Colonic mucosa (tissue), 4 donors: ENCODE measurements at regions not wholly inside any gene's neighbourhood (a gene's known extent, or its start where the extent isn't known, plus 50 kb on each side); places are given as distances from the start of the nearest gene placed in this dataset.

Experiments
- DNase-seq: peaks from one replicate; pipeline ENCODE4 v3.0.0-alpha.2; 2020
- H3K27ac ChIP-seq: fragments of 200-600 bp; one replicate; pipeline ENCODE4 v1.8.0; 2021
- H3K27me3 ChIP-seq: fragments of 200-600 bp; one replicate; pipeline ENCODE4 v1.8.0; 2021
- H3K36me3 ChIP-seq: fragments of 200-600 bp; one replicate; pipeline ENCODE4 v1.8.0; 2021
- H3K4me1 ChIP-seq: fragments of 200-600 bp; one replicate; pipeline ENCODE4 v1.8.0; 2021; ENCODE audit warnings: mild to moderate bottlenecking
- H3K4me3 ChIP-seq: fragments of 200-600 bp; one replicate; pipeline ENCODE4 v1.8.0; 2021
- H3K9ac ChIP-seq, 2 donors: one replicate each; pipeline ENCODE4 v1.7.0; 2013; ENCODE audit warnings: control low read depth in 2 of 2, low read depth in 2 of 2, low read length in 2 of 2
- H3K9me3 ChIP-seq: fragments of 200-600 bp; one replicate; pipeline ENCODE4 v1.8.0; 2021
- intact Hi-C: fragments of 100-400 bp; cut with DNase I; formaldehyde crosslinking; loops from one replicate; pipeline ENCODE4 v1.14.1; 2022
- TF ChIP-seq, protein P1 (sequence below): fragments of 200-600 bp; IDR thresholded peaks from one replicate; pipeline ENCODE4 v1.8.0; 2022; ENCODE audit warnings: antibody characterized with exemption, mild to moderate bottlenecking
- donor health status: healthy.
- donor health status: DM: no; HTN: no; CAD: no.
- donor health status: DM: no; HTN: no; CAD: no.

DNA sequence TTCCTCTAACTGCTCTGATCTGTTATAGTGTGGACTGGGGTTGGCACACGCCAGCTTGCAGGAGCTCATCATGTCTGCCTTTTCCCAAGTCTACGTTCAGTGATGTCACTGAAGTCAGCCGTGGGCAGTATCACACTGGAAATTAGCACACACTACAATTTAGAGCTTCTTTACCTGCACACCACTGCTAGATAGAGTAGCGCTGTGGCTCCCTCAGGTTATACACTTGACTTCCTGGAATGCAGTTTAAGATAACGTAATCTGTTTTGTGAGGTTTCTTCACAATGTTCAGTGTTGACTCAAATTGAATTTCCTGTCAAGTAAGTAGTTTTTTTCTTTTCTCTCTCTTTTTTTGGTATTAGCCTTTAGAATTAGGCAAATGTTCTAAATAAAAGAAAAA lies 487.2 kb downstream of the DCDC2C start:
- no peak for DNase-seq
- TF ChIP-seq, protein P1, sequence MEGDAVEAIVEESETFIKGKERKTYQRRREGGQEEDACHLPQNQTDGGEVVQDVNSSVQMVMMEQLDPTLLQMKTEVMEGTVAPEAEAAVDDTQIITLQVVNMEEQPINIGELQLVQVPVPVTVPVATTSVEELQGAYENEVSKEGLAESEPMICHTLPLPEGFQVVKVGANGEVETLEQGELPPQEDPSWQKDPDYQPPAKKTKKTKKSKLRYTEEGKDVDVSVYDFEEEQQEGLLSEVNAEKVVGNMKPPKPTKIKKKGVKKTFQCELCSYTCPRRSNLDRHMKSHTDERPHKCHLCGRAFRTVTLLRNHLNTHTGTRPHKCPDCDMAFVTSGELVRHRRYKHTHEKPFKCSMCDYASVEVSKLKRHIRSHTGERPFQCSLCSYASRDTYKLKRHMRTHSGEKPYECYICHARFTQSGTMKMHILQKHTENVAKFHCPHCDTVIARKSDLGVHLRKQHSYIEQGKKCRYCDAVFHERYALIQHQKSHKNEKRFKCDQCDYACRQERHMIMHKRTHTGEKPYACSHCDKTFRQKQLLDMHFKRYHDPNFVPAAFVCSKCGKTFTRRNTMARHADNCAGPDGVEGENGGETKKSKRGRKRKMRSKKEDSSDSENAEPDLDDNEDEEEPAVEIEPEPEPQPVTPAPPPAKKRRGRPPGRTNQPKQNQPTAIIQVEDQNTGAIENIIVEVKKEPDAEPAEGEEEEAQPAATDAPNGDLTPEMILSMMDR, result no peak
- H3K4me3 ChIP-seq, result no peak overlapping the region
- H3K36me3 ChIP-seq, result no peaks in the 10 kb centered on the region
- no peaks in the 10 kb centered on the region for H3K4me1 ChIP-seq
- no peaks in the 10 kb centered on the region for H3K27me3 ChIP-seq
- intact Hi-C loops, result no loop called here
- no peak overlapping the region for H3K9ac ChIP-seq
- no peak overlapping the region for H3K27ac ChIP-seq
- H3K9me3 ChIP-seq, result no peaks in the 10 kb centered on the region

DNA sequence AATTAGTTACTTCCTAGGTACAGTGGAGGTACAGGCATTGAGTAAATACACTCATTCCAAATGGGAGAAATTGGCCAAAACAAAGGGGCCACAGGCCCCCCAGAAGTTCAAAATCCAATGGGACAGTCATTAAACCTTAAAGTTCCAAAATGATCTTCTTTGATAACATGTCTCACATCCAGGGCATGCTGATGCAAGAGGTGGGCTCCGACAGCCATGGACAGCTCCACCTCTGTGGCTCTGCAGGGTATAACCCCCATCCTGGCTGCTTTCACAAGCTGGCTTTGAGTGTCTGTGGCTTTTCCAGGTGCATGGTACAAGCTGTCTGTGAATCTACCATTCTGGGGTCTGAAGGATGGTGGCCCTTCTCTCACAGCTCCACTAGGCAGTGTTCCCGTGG lies 488.7 kb downstream of the DCDC2C start:
- H3K9ac ChIP-seq, result no peak overlapping the region
- H3K36me3 ChIP-seq, result no peaks in the 10 kb centered on the region
- no peaks in the 10 kb centered on the region for H3K9me3 ChIP-seq
- H3K4me1 ChIP-seq, result no peaks in the 10 kb centered on the region
- no peaks in the 10 kb centered on the region for H3K27me3 ChIP-seq
- H3K4me3 ChIP-seq, result no peak overlapping the region
- H3K27ac ChIP-seq, result no peak overlapping the region
- intact Hi-C loops, result no loop called here
- DNase-seq, result no peak
- TF ChIP-seq, protein P1, result no peak

- H3K9ac ChIP-seq, result no peak overlapping the region
- no peak overlapping the region for H3K4me3 ChIP-seq
- no peaks in the 10 kb centered on the region for H3K36me3 ChIP-seq
- no peak overlapping the region for H3K27ac ChIP-seq
- intact Hi-C loops, result no loop called here
- no peak for DNase-seq
- no peaks in the 10 kb centered on the region for H3K4me1 ChIP-seq
- no peaks in the 10 kb centered on the region for H3K27me3 ChIP-seq
- no peaks in the 10 kb centered on the region for H3K9me3 ChIP-seq
- TF ChIP-seq, protein P1, result no peak
Observed at GRCh38 chr2:4214444-4215205, 511.2 kb downstream of the DCDC2C start.

DNA sequence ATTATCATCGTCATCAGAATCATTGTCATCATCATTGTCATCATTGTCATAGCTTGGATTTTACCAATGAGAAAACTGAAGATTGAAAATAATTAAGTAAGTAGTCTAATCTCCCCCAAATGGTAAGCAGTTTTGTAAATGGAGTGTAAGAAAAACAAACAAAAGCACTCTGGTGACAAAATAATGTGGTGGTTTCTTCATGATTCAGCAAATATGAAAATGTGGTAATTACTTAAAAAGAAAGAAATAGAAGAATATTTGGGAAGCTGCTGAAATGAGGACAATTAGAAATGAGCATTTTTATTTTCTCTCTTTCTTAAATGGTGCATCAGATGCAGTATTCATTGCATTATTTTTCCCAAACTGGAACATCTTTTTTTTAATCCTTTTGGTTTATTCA lies 514.4 kb downstream of the DCDC2C start:
- no peak overlapping the region for H3K27ac ChIP-seq
- no peaks in the 10 kb centered on the region for H3K36me3 ChIP-seq
- no peaks in the 10 kb centered on the region for H3K9me3 ChIP-seq
- TF ChIP-seq, protein P1, result no peak
- no peak for DNase-seq
- H3K4me3 ChIP-seq, result no peak overlapping the region
- H3K27me3 ChIP-seq, result no peaks in the 10 kb centered on the region
- intact Hi-C loops, result no loop called here
- no peak overlapping the region for H3K9ac ChIP-seq
- H3K4me1 ChIP-seq, result no peaks in the 10 kb centered on the region

DNA sequence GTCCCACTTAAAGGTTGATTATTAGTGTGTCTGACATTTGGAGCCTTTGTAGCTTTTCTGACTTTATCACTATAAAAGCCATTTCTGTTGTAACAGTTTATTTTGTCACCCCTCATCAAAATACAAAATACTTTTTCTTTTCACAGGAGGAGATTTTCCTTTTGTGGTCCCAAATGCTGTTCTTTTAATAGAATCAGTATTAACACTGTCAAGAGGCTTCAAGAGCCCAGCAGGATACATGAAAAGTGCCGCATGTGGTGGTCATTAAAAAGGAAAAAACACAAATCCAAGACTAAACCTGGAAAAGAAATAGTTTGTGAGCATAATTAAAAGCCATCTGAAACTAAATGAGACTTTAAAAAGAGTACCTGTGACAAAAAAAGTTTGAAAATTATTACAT lies 515.7 kb downstream of the DCDC2C start:
- no peak overlapping the region for H3K27ac ChIP-seq
- intact Hi-C loops, result no loop called here
- DNase-seq, result no peak
- TF ChIP-seq, protein P1, result no peak
- H3K9ac ChIP-seq, result no peak overlapping the region
- no peaks in the 10 kb centered on the region for H3K4me1 ChIP-seq
- no peaks in the 10 kb centered on the region for H3K27me3 ChIP-seq
- H3K9me3 ChIP-seq, result no peaks in the 10 kb centered on the region
- H3K4me3 ChIP-seq, result no peak overlapping the region
- no peaks in the 10 kb centered on the region for H3K36me3 ChIP-seq
